Body of pancreas (tissue), 4 donors: ENCODE measurements at regions not wholly inside any gene's neighbourhood (a gene's known extent, or its start where the extent isn't known, plus 50 kb on each side); places are given as distances from the start of the nearest gene placed in this dataset.

Experiments used
- ATAC-seq: fragments of 150-250 bp; one replicate; pipeline ENCODE4 v1.9.1; 2016
- DNase-seq, 4 donors: peaks; one replicate each; pipeline ENCODE4 v3.0.0-alpha.2; 2019
- H3K27ac ChIP-seq, 4 donors: fragments of 200-600 bp; sonication (generic); 1 replicate in 3 of 4; 2 replicates in 1 of 4; pipeline versions ENCODE4 v1.5.1 to v1.6.1; 2016 to 2019; ENCODE audit warnings: mild to moderate bottlenecking in 1 of 4, mixed read lengths in 1 of 4, moderate library complexity in 1 of 4
- H3K27me3 ChIP-seq, 2 donors: fragments of 200-600 bp; sonication (generic); one replicate each; pipeline ENCODE4 v1.6.0; 2016; ENCODE audit warnings: mild to moderate bottlenecking in 1 of 2
- H3K36me3 ChIP-seq, 2 donors: fragments of 200-600 bp; sonication (generic); replicated peaks in 1 of 2; 2 replicates each; pipeline ENCODE4 v1.5.1; 2016; ENCODE audit warnings: low read depth in 2 of 2; ENCODE audit not compliant: insufficient read depth in 1 of 2
- H3K4me1 ChIP-seq: fragments of 200-600 bp; sonication (generic); one replicate; pipeline ENCODE4 v1.6.0; 2016
- H3K4me3 ChIP-seq, 2 donors: fragments of 200-600 bp; sonication (generic); 1 replicate in 1 of 2; 2 replicates in 1 of 2; pipeline ENCODE4 v1.5.1; 2016 to 2019
- H3K9me3 ChIP-seq, 3 donors: fragments of 200-600 bp; sonication (generic); 1 replicate in 2 of 3; 2 replicates in 1 of 3; pipeline ENCODE4 v1.5.1; 2016
- POLR2A ChIP-seq, 3 donors: fragments of 450-650 bp; IDR thresholded peaks; one replicate each; pipeline ENCODE4 v1.6.1; 2016; ENCODE audit warnings: antibody characterized with exemption in 3 of 3, mild to moderate bottlenecking in 2 of 3
- WGBS, 2 donors: methylation state at CpG; one replicate each; pipeline ENCODE4 v1.1.5; 2017; 5-methylcytosine and 5-hydroxymethylcytosine counted together
- intact Hi-C: fragments of 100-400 bp; cut with DNase I; formaldehyde crosslinking; loops from one replicate; pipeline ENCODE4 v1.15.1; 2023
- TF ChIP-seq, protein P1 (sequence below), 7 experiments: fragments of 450-650 bp in 4 of 7; fragments of 200-600 bp in 3 of 7; sonication (generic) in 3 of 7; IDR thresholded peaks; one replicate each; pipeline ENCODE4 v1.5.1; 2016 to 2019; ENCODE audit warnings: antibody characterized with exemption in 7 of 7

DNA sequence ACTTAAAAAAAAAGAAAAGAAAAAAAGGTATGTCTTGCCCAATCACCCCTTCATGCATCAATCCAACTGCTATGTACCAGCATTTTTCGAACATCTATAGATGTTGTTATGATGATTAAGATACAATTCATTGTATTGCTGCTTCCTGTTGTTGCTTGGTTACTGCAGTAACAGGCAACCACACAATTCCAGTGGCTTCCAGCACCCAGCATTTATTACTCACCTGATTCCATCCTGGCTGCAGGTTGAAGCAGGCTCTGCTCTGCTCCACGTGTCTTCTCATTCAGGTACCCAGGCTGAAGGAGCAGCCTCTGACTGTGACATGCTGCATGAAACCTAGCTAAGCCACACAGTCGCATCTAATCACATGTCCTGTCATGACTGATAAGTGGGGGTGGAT is 196.9 kb downstream of the INO80D start:
- Histone ChIP-seq H3K9me3 (no peaks in the 10 kb centered on the region), H3K4me1 (peaks cover 4% of the 10 kb centered on the region), H3K27me3 (no peaks in the 10 kb centered on the region), H3K4me3 (no peak overlapping the region), H3K27ac (no peak overlapping the region), H3K36me3 (no peaks in the 10 kb centered on the region)
- intact Hi-C loops, result loop anchor here (5.0 kb wide), 1 partner anchor 117 kb away; no protein-coding TSS in a partner anchor
- TF ChIP-seq, protein P1, sequence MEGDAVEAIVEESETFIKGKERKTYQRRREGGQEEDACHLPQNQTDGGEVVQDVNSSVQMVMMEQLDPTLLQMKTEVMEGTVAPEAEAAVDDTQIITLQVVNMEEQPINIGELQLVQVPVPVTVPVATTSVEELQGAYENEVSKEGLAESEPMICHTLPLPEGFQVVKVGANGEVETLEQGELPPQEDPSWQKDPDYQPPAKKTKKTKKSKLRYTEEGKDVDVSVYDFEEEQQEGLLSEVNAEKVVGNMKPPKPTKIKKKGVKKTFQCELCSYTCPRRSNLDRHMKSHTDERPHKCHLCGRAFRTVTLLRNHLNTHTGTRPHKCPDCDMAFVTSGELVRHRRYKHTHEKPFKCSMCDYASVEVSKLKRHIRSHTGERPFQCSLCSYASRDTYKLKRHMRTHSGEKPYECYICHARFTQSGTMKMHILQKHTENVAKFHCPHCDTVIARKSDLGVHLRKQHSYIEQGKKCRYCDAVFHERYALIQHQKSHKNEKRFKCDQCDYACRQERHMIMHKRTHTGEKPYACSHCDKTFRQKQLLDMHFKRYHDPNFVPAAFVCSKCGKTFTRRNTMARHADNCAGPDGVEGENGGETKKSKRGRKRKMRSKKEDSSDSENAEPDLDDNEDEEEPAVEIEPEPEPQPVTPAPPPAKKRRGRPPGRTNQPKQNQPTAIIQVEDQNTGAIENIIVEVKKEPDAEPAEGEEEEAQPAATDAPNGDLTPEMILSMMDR (IDR thresholded peaks at IDR 0.05), result no peak
- no peak for TF ChIP-seq POLR2A (IDR thresholded peaks at IDR 0.05)
- DNase-seq (no peak), ATAC-seq (no peak)
- WGBS, 2 donors, result 62 to 68% methylated on average over 3 of the region's 3 CpGs

DNA sequence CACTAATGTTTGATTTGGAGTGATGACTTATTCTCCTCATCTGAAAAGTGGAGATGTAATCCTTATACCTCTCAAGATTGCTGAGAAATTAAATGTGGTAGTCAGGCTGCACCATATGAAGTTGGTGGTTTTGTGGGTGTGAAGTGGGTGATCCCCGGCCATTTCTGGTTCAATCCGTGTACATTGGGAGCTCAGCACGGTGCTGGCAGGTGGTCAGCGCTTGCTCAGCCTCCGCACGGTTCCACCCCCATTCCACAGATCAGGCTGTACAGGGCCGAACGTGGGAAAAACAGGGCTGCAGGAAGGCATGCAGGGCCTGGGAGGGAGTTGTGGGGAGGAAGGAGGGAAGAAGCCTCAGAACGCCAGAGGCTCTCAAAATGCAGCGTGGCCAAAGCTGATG is 198.3 kb downstream of the INO80D start:
- Histone ChIP-seq H3K36me3 (no peaks in the 10 kb centered on the region), H3K4me1 (no peaks in the 10 kb centered on the region), H3K9me3 (no peaks in the 10 kb centered on the region), H3K4me3 (no peak overlapping the region), H3K27me3 (no peaks in the 10 kb centered on the region), H3K27ac (no peak overlapping the region)
- DNase-seq (no peak), ATAC-seq (no peak)
- 56 to 73% methylated on average over 10 of the region's 10 CpGs for WGBS, 2 donors
- intact Hi-C loops, result loop anchor here (5.0 kb wide), 1 partner anchor 115 kb away; no protein-coding TSS in a partner anchor
- TF ChIP-seq POLR2A (IDR thresholded peaks at IDR 0.05), result no peak
- TF ChIP-seq, protein P1 (IDR thresholded peaks at IDR 0.05), result no peak

DNA sequence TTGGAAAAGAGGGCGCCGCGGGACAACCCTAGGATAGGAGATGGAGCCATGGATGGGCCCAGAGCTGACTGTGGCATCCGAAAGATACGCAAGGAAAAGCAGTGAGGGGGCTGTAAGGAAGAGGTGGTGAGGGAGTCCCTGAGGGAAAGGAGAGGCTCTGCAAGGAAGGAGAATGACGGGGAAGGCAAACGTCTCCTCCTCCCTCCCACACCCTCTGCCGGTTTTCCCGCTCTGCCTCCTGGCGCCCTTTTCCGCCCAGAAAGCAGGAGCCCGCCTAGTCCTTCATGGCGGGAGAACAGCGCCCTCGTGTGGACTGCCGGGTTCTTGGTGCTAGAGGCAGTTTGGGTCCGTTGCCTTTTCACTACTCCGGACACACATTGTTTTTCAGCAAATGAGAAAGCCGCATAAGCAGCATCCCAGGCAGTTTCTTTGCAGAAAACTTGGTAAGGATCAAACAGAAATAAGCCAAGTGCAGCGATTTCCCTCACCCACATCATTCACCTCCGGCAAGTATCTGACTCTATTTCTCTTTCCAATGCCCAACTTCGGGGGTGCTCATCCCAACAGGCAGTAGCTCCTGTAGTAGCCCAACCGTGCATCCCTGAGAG is 200.4 kb downstream of the INO80D start:
- H3K36me3 ChIP-seq, result no peaks in the 10 kb centered on the region
- no peaks in the 10 kb centered on the region for H3K4me1 ChIP-seq
- WGBS, 2 donors, result 26 to 30% methylated on average over 23 of the region's 23 CpGs
- ATAC-seq (peak; percentile 92), DNase-seq (peak; percentile 87 to 92 (median 89))
- no peaks in the 10 kb centered on the region for H3K27me3 ChIP-seq
- no peak overlapping the region for H3K27ac ChIP-seq
- no peak for TF ChIP-seq POLR2A (IDR thresholded peaks at IDR 0.05)
- TF ChIP-seq, protein P1 (IDR thresholded peaks at IDR 0.05), result peak; percentile 90 to 97 (median 95)
- no peaks in the 10 kb centered on the region for H3K9me3 ChIP-seq
- H3K4me3 ChIP-seq, result no peak overlapping the region
- intact Hi-C loops, result loop anchor here (5.0 kb wide), 1 partner anchor 113 kb away; no protein-coding TSS in a partner anchor

DNA sequence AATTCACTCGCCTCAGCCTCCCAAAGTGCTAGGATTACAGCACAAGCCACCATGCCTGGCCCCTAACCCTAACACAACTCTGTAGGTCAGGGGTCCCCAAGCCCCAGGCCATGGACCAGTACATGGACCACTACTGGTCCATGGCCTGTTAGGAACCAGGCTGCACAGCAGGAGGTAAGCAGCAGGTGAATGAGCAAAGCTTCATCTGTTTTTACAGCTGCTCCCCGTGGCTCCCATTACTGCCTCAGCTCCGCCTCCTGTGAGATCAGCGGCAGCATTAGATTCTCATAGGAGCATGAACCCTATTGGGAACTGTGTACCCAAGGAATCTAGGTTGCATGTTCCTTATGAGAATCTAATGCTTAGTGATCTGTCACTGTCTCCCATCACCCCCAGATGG is 201.7 kb downstream of the NRP2 start:
- Histone ChIP-seq H3K36me3 (no peaks in the 10 kb centered on the region), H3K27me3 (no peaks in the 10 kb centered on the region), H3K9me3 (no peaks in the 10 kb centered on the region), H3K4me1 (no peaks in the 10 kb centered on the region), H3K4me3 (no peak overlapping the region), H3K27ac (no peak overlapping the region)
- DNase-seq (no peak), ATAC-seq (no peak)
- intact Hi-C loops, result no loop called here
- WGBS, 2 donors, result 86 to 93% methylated on average over 4 of the region's 4 CpGs
- no peak for TF ChIP-seq POLR2A (IDR thresholded peaks at IDR 0.05)

DNA sequence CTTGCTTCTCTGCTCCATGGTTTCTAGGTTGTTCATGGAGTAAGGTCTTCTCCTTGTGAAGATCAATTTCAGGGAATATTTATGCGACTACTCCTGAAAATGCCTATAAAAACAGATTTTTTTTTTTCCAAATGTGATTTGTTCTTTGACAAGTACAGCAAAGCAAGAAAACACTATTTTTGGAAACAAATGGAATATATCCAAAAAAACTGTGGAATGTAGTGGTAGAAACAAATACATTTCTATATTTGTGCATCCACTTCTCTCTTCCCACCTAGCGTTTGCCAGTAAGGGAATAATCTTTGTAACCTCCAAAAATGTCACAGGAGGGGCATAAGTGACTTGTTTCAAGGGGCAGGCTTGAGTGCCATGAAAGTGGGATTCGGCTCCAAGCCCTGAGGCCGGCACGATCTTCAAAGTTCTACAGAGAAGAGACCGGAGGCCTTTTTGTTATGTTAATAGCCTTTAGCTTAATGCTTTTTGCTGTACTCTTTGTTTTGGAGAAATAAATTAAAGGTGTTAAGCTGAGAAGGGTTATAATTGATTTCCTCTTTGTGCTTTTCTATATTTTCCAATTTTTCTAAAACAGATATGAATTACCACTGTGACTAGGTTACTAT is 200.6 kb downstream of the NRP2 start:
- H3K4me1 ChIP-seq, result no peaks in the 10 kb centered on the region
- H3K36me3 ChIP-seq, result no peaks in the 10 kb centered on the region
- H3K4me3 ChIP-seq, result no peak overlapping the region
- ATAC-seq (no peak), DNase-seq (no peak)
- H3K27ac ChIP-seq, result no peak overlapping the region
- WGBS, 2 donors, result 87 to 89% methylated on average over 6 of the region's 6 CpGs
- intact Hi-C loops, result no loop called here
- H3K27me3 ChIP-seq, result no peaks in the 10 kb centered on the region
- H3K9me3 ChIP-seq, result no peaks in the 10 kb centered on the region
- TF ChIP-seq POLR2A (IDR thresholded peaks at IDR 0.05), result no peak
- TF ChIP-seq, protein P1 (IDR thresholded peaks at IDR 0.05), result no peak
